CD4-positive, alpha-beta T cell treated with Interleukin-21 for 1 hour (primary cell): ENCODE measurements at regions not wholly inside any gene's neighbourhood (a gene's known extent, or its start where the extent isn't known, plus 50 kb on each side); places are given as distances from the start of the nearest gene placed in this dataset.
"Not testable (repeated sequence)": the region's sequence is repeated elsewhere in the genome, so short reads cannot be mapped to it uniquely, and the experiment has no call there.

ENCODE experiments used
- DNase-seq: peaks from one replicate; pipeline ENCODE4 v3.0.0-alpha.2; 2020

GRCh38 chr10:34058845-34059614 lies 724.6 kb upstream of the NRP1 start:
- no peak for DNase-seq

GRCh38 chr10:34055410-34055985 lies 721.0 kb upstream of the NRP1 start:
- not testable (repeated sequence) for DNase-seq

- DNase-seq, result no peak
Observed at GRCh38 chr10:34049887-34050286, 715.4 kb upstream of the NRP1 start.

- no peak for DNase-seq
Observed at GRCh38 chr10:34049469-34049868, 715.0 kb upstream of the NRP1 start.

GRCh38 chr10:34047389-34047788 lies 712.9 kb upstream of the NRP1 start:
- no peak for DNase-seq

GRCh38 chr10:34046506-34047034 lies 712.1 kb upstream of the NRP1 start:
- no peak for DNase-seq

- no peak for DNase-seq
Observed at GRCh38 chr10:34045571-34046190, 711.2 kb upstream of the NRP1 start.

- no peak for DNase-seq
Observed at GRCh38 chr10:34041871-34042270, 707.4 kb upstream of the NRP1 start.

GRCh38 chr10:34037499-34037898 lies 703.0 kb upstream of the NRP1 start:
- no peak for DNase-seq

- not testable (repeated sequence) for DNase-seq
Observed at GRCh38 chr10:34035241-34035790, 700.8 kb upstream of the NRP1 start.

- no peak for DNase-seq
Observed at GRCh38 chr10:34033078-34033477, 698.6 kb upstream of the NRP1 start.

- no peak for DNase-seq
Observed at GRCh38 chr10:34032564-34032963, 698.1 kb upstream of the NRP1 start.

GRCh38 chr10:34031400-34031799 lies 696.9 kb upstream of the NRP1 start:
- DNase-seq, result no peak

GRCh38 chr10:34029455-34029854 lies 695.0 kb upstream of the NRP1 start:
- DNase-seq, result no peak

- no peak for DNase-seq
Observed at GRCh38 chr10:34028936-34029335, 694.5 kb upstream of the NRP1 start.

- DNase-seq, result no peak
Observed at GRCh38 chr10:34024693-34025425, 690.4 kb upstream of the NRP1 start.

GRCh38 chr10:34024282-34024681 lies 689.8 kb upstream of the NRP1 start:
- no peak for DNase-seq

GRCh38 chr10:34022195-34022594 lies 687.7 kb upstream of the NRP1 start:
- DNase-seq, result no peak

- no peak for DNase-seq
Observed at GRCh38 chr10:34018784-34019183, 684.3 kb upstream of the NRP1 start.

- no peak for DNase-seq
Observed at GRCh38 chr10:34018129-34018528, 683.7 kb upstream of the NRP1 start.

GRCh38 chr10:34017281-34017680 lies 682.8 kb upstream of the NRP1 start:
- no peak for DNase-seq

GRCh38 chr10:34016576-34016975 lies 682.1 kb upstream of the NRP1 start:
- no peak for DNase-seq

GRCh38 chr10:34015700-34016099 lies 681.2 kb upstream of the NRP1 start:
- no peak for DNase-seq
